Calu3 (cell line): ENCODE measurements at regions not wholly inside any gene's neighbourhood (a gene's known extent, or its start where the extent isn't known, plus 50 kb on each side); places are given as distances from the start of the nearest gene placed in this dataset.
"Not testable (repeated sequence)": the region's sequence is repeated elsewhere in the genome, so short reads cannot be mapped to it uniquely, and the experiment has no call there.

ENCODE experiments used
- BruUV-seq: library from RNA; stranded (reverse); fragments of 400-500 nt; replicated peaks from 2 replicates; lab custom pipeline; 2021; lab: Mats Ljungman, UMichigan
- CTCF ChIA-PET: fragments of 300-600 bp; sonication (Branson Sonifier 250); formaldehyde crosslinking; loops from one replicate; lab custom pipeline; 2022; ENCODE audit warnings: antibody characterized with exemption; lab: Charles Lee
- DNase-seq: peaks from one replicate; pipeline ENCODE4 v3.0.0; 2022
- H3K27ac Mint-ChIP-seq: one replicate; pipeline ENCODE4 v1.8.0; 2022; ENCODE audit warnings: mixed read lengths; ENCODE audit not compliant: unreplicated experiment
- H3K27me3 Mint-ChIP-seq: one replicate; pipeline ENCODE4 v1.8.0; 2022; ENCODE audit warnings: mixed read lengths; ENCODE audit not compliant: unreplicated experiment
- H3K36me3 Mint-ChIP-seq: one replicate; pipeline ENCODE4 v1.8.0; 2022; ENCODE audit warnings: mild to moderate bottlenecking, moderate library complexity, mixed read lengths; ENCODE audit not compliant: insufficient read depth, unreplicated experiment
- H3K4me1 Mint-ChIP-seq: one replicate; pipeline ENCODE4 v1.8.0; 2022; ENCODE audit warnings: mild to moderate bottlenecking, low read depth, mixed read lengths; ENCODE audit not compliant: unreplicated experiment
- H3K4me3 Mint-ChIP-seq: one replicate; pipeline ENCODE4 v1.8.0; 2022; ENCODE audit warnings: mild to moderate bottlenecking, low read depth, moderate library complexity, mixed read lengths; ENCODE audit not compliant: unreplicated experiment
- H3K9me3 Mint-ChIP-seq: one replicate; pipeline ENCODE4 v1.8.0; 2022; ENCODE audit warnings: low read depth, mixed read lengths; ENCODE audit not compliant: unreplicated experiment
- CTCF ChIP-seq: fragments of 200-600 bp; IDR thresholded peaks from one replicate; pipeline ENCODE4 v1.8.0; 2022; ENCODE audit warnings: antibody characterized with exemption; ENCODE audit not compliant: unreplicated experiment
- intact Hi-C: fragments of 100-400 bp; cut with micrococcal nuclease; formaldehyde crosslinking; loops from one replicate; pipeline ENCODE4 v1.10.0; 2022; ENCODE audit not compliant: unreplicated experiment

DNA sequence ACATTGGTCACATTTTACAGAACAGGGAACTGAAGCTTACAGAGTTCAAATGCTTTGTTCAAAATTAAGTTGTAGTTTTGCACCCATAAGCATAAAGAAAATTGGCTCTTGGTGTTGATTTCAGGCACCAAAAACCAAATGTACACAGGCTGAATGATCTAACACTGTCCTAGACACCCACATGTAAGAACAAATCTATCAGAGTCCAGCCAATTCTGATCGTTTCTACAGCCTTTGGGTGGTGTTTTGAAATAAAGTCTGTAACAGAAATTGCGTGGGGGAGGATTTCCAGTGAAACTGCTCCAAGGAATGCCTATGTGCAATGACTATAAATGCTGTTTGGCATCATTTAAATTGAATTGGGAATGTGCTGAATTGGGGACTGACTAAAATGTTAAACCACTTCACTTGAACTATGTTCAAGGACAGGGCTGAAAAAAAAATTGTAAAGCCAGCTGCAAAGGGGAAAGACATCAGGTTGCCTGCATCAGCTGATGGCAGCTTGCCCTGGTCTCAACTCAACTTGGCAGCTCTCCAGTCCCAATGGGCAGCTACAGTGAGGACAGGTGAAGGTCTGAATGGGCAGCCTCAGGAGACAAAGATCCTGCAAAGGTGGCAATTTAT, 92.2 kb upstream of the TRPC7 start:
- CTCF ChIA-PET: no interaction called here
- BruUV-seq: no TSS peak
- TF ChIP-seq CTCF: no peak
- DNase-seq: no peak
- H3K27ac Mint-ChIP-seq: no peak overlapping the region
- H3K27me3 Mint-ChIP-seq: no peaks in the 10 kb centered on the region
- H3K4me3 Mint-ChIP-seq: no peak overlapping the region
- H3K4me1 Mint-ChIP-seq: no peaks in the 10 kb centered on the region
- no peaks in the 10 kb centered on the region for H3K9me3 Mint-ChIP-seq
- H3K36me3 Mint-ChIP-seq: no peaks in the 10 kb centered on the region
- intact Hi-C loops: no loop called here

GRCh38 chr5:136455409-136455808, 90.1 kb upstream of the TRPC7 start:
- intact Hi-C loops: no loop called here
- Mint-ChIP-seq H3K27ac (no peak overlapping the region), H3K4me3 (no peak overlapping the region), H3K36me3 (no peaks in the 10 kb centered on the region), H3K27me3 (peaks cover under 1% of the 10 kb centered on the region), H3K4me1 (no peaks in the 10 kb centered on the region), H3K9me3 (no peaks in the 10 kb centered on the region)
- no peak for TF ChIP-seq CTCF
- CTCF ChIA-PET: no interaction called here
- no TSS peak for BruUV-seq
- DNase-seq: no peak

DNA sequence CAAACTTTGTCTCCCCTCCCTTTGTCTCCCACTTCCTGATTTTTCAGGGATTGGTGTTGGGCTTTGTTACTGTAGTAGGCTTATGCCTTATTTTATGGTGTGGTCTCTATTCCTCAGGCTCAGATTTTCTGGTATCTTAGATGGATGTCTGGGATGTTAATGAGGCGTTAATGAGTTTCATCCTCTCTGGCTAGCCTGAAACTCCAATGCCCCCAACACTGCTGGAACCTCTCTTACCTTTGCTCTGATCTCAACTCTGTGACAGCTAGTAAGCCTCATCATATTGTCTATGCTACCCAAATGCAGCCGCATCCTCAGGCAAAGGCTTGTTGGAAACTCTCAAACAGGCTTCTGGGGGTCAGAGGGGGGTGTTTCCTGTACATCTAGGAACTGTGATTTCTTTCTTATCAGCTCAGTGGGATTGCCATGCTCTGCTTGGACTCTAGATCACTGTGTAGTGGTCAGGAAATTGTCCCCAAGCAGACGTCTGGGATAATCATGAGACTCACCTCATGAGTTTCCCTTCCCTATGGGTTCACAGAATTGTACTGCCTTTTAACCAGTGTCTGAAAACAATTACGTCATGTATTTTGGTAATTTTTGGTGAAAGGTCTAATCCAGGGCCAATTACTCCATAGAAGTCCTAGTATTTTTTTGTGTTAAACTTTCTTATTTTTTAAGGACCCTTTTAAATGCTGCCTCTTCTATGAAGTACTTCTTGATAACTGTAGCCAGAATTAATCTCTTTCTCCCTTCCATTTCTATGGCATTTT, 88.8 kb upstream of the TRPC7 start:
- CTCF ChIA-PET: no interaction called here
- no peak overlapping the region for H3K4me3 Mint-ChIP-seq

DNA sequence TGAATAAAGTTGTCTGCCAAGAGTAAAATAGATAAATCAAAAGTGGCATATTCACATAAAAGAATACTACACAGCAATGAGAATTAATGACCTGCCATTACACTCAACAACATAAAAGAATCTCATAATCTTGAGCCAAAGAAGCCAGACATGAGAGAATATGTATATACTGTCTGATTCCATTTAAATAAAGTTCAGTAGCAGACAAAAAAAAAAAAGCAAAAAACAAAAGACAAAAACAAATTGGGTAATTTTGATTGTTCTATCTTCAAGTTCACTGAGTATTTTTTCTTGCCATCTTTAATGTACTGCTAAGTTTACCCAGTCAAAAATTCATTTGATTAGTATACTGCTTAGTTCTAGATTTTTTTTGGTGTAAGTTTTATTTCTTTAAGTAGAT, 87.9 kb upstream of the TRPC7 start:
- peaks cover 23% of the 10 kb centered on the region for H3K27me3 Mint-ChIP-seq
- no peak for TF ChIP-seq CTCF
- no peaks in the 10 kb centered on the region for H3K36me3 Mint-ChIP-seq
- H3K9me3 Mint-ChIP-seq: no peaks in the 10 kb centered on the region
- DNase-seq: no peak
- no TSS peak for BruUV-seq
- H3K4me1 Mint-ChIP-seq: no peaks in the 10 kb centered on the region
- H3K27ac Mint-ChIP-seq: no peak overlapping the region
- CTCF ChIA-PET: no interaction called here
- intact Hi-C loops: no loop called here
- no peak overlapping the region for H3K4me3 Mint-ChIP-seq

More for the DNA sequence above, 88.8 kb upstream of the TRPC7 start:
- H3K9me3 Mint-ChIP-seq: no peaks in the 10 kb centered on the region
- no peak for DNase-seq
- no peaks in the 10 kb centered on the region for H3K36me3 Mint-ChIP-seq
- intact Hi-C loops: no loop called here
- no peaks in the 10 kb centered on the region for H3K4me1 Mint-ChIP-seq
- no peak overlapping the region for H3K27ac Mint-ChIP-seq
- no TSS peak for BruUV-seq
- no peak for TF ChIP-seq CTCF
- H3K27me3 Mint-ChIP-seq: peaks cover 13% of the 10 kb centered on the region

- H3K4me1 Mint-ChIP-seq, DNase-seq, H3K4me3 Mint-ChIP-seq, intact Hi-C loops, BruUV-seq, H3K36me3 Mint-ChIP-seq, H3K27ac Mint-ChIP-seq, CTCF ChIA-PET, H3K9me3 Mint-ChIP-seq: not testable (repeated sequence)
- peaks cover 32% of the 10 kb centered on the region for H3K27me3 Mint-ChIP-seq
These were observed 82.2 kb upstream of the TRPC7 start for GRCh38 chr5:136447576-136447975.
